HG03432 (cell line): ENCODE measurements at regions not wholly inside any gene's neighbourhood (a gene's known extent, or its start where the extent isn't known, plus 50 kb on each side); places are given as distances from the start of the nearest gene placed in this dataset.
"Not testable (repeated sequence)": the region's sequence is repeated elsewhere in the genome, so short reads cannot be mapped to it uniquely, and the experiment has no call there.

Experiments used
- ATAC-seq: cut with Tn5 transposase; IDR thresholded peaks from one replicate; pipeline ENCODE4 v1.9.1; 2021; ENCODE audit warnings: mild to moderate bottlenecking, moderate library complexity; ENCODE audit not compliant: unreplicated experiment

DNA sequence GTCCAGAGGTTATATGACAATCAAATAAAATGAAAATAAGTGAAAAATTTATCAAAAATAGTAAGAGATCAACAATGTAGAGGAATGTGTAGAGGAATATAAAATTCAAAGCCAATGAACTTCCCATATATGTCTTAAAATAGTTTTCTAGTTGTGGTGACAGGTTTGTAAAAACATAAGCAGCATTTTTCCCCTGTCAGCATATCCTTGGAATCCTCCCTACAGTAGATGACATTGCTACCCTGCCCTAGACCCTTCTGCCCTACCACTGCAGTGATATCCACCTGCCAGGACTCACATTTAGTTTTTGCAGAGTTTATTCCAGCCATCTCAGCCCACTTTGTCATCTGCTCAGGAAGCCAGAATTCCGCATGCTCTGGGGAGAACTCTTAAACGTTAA lies 842.0 kb downstream of the RPS29 start:
- no peak for ATAC-seq

DNA sequence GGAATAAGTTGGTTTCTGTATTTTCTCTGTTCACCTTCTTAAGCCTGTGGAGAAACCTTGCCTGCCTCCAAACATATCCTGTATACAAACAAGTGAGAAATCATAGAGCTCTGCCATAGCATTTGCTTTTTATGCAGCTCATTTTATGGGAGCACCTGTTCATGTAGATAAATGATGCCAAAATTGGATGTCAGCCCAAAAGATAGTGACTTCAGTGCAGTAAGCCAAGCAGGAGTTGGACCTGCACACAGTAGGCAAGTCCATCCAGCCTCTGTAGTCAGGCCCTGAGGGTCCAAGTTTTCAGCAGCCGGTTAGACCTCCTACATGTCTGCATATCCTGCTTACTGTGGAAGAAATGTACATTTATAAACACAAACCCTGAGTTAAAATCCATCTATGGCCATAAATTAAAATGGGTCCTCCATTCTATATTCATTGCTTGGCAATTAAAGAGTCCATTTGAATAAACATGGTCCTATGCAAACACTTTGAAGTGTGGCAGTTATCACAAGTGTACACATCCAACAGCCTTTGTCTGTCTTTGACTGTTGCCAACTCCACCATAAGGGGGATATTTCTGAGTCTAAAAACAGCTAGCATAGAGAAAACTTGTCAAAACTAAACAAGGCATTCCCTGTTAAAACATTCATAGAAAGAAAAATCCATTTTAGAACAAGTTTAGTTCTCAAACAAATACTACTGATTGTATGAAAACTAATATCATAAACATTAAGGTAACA lies 847.8 kb downstream of the RPS29 start:
- no peak for ATAC-seq

DNA sequence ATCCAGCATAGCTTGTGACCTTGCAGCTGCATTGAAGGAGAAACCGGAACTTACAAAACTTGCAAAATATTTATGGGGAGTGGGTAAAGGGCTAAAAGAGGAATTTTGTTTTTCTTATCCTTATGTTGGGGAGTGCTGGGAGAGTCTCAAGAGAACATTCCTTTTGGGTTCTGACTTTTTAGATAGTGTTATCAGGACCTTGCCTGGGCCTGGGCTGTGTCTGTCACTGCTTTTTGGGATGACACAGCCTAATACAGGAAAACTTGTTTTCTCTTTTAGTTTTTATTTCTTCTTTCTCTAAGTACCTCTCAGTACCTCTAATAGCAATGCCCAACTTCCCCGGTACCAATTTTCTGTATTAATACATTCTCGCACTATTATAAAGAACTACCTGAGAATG lies 850.6 kb downstream of the RPS29 start:
- no peak for ATAC-seq

DNA sequence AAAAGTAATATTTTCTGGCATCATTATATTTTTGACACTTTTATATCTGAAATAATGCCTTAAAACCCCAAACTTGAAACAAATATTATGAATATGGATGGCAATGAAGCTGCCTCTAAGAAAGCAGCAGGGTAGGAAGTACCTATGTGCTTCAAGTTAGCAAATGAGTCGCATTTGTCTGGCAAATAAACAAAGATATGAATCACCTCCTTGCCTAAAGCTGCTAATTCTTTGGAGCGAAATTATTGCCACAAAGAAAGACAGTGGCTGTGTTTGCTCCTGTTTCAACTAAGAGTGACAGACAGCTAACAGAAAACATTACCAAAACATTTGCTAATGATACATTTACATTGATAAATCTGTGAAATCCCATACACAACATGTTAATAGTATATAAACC lies 854.9 kb downstream of the RPS29 start:
- no peak for ATAC-seq

GRCh38 chr14:48726080-48726642 lies 860.0 kb downstream of the RPS29 start:
- ATAC-seq, result no peak

GRCh38 chr14:48725051-48725734 lies 861.0 kb downstream of the RPS29 start:
- ATAC-seq, result no peak

GRCh38 chr14:48723841-48724495 lies 862.2 kb downstream of the RPS29 start:
- no peak for ATAC-seq

DNA sequence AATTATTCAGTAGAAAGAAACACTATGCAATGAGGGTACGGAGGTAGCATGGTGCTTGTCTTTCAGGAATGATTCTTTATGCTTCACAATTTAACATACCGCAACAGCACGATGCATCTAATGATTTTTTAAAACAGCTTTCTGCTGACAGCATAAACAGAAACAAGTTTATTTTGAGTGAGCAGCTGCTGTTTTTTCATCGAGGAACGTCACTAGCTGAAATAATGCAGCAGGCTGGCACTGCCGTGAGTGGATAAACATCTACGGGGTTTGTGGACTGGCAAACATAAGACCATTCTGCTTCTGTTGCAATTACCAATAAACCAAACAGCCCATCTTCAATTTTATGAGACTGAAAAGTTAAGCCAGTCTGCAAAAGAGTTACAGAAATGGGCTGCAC lies 871.8 kb downstream of the RPS29 start:
- no peak for ATAC-seq

DNA sequence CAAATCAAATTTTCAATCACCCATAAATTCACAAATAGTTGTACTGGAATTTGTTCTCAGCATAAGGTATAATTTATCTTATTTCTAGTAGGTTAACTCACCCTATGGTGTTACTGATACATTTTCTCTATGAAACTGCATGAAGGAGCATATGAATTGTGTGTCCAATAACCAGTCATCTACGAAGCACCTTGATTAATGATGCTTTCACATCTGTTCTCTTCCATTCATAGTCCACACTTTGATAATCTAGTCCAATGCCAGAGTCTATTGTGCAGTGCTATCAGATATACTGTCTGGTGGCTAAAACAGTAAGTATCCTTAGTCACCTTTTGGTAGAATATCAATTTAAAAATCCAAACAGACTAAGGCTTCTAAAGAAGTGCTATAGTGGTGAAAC lies 876.0 kb downstream of the RPS29 start:
- ATAC-seq, result no peak

- ATAC-seq, result no peak
Measured at GRCh38 chr14:48709277-48709785, 876.8 kb downstream of the RPS29 start.

DNA sequence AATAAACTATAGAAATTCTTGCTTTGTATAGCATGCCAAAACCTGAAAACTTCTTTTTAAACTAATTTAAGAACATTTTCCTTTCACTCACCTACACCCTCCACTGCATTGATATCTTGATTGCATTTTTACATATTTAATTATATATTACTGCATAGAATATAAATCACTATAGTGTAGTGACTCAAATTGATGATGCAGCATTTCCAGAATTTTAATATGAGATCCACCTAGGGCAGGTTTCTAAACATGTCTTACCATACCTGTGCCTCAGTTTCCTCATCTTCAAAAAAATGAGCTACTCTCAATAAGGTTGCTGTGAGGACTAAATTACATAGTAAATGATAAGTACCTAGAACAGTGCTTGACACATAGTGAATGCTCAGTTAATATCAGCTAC lies 881.5 kb downstream of the RPS29 start:
- no peak for ATAC-seq

DNA sequence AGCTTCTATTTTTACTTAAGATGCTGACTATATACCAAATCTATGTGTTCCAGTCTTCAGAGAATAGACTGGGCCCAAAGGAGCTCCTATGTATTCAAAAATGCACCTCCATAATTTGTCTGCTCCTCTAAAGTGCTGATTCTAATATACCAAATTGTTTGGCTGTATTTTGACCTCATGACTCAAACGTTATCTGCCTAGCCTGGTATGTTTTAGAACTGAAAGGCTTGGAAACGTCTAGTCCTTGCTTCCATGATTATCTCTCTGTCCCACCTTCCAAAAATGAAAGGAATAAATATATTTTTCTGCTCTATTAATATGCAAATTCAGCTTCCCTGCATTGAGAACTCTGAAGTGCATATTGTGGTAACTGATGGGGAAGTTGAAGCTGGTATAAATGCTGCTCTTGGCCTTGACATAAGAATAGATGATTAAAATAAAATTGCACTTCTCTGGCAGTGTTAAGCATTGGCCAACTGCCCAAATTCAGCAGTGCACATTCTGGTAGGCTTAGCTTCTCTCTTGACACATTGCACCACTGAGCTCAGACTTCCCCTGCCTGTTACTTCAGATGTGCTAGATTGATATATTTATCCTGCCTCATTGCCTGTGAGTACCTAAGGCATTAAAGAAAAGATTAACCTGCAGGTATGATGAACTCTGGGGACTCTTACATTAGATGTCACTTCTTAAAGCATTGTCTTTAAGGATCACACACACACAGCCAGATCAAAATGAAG lies 882.3 kb downstream of the RPS29 start:
- ATAC-seq, result no peak

DNA sequence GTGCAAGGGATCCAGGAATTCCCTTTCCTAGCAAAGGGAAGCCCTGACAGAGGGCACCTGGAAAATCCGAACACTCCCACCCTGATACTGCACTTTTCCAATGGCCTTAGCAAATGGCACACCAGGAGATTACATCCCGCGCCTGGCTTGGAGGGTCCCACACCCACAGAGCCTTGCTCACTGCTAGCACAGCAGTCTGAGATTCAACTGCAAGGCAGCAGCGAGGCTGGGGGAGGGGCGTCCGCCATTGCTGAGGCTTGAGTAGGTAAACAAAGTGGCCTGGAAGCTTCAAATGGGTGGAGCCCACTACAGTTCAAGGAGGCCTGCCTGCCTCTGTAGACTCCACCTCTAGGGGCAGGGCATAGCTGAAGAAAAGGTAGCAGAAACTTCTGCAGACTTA lies 888.8 kb downstream of the RPS29 start:
- ATAC-seq, result not testable (repeated sequence)

- ATAC-seq, result no peak
Measured at GRCh38 chr14:48693793-48694192, 892.4 kb downstream of the RPS29 start.

DNA sequence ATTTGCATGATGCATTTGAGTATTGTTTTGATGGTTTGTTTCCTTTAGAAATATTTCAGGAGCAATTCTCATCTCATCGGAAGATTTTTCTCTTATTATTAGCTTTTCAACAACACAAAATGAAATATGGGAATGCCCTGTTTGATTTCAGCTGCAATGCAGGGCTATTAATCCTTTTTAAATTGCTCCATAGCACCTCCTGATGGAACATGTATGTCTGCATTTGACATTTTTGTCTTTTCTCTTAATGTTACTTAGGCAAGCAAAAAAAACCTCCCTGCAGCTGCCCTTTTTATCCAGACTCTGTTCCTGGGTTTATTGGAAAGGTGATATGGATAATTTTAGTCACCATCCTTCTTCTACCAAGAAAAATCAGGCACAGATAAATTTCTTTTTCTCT lies 895.8 kb downstream of the RPS29 start:
- ATAC-seq, result no peak

DNA sequence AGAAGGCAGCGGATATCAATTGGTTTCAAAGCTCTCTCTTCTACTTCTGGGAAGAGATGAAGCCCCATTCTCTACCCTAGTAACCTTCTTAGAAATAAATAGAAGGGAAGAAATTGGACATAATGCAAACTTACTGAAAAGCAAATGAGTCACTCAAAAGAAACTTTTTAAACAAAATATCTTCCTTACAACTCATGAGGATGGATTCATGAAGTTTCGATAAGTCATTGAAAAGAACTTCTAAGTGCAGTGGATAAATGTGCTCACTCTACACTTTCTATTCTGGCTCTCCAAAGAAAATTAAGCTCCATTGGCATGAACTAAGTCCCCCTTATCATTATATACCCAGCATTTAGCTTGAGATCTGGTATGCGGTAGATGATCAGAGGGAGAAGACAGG lies 899.5 kb downstream of the RPS29 start:
- ATAC-seq, result no peak

DNA sequence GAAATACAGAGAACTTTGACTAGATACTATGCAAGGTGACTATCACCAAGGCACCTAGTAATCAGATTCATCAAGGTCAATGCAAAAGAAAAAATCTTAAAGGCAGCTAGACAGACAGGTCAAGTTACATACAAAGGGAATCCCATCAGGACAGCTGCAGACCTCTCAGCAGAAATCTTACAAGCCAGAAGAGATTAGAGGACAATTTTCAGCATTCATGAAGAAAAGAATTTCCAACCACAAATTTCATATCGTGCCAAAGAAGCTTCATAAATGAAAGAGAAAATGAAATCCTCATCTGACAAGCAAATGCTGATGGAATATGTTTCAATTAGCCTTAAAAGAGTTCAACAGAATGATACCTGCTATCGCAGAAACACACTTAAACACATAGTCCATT lies 913.7 kb downstream of the RPS29 start:
- ATAC-seq, result no peak

DNA sequence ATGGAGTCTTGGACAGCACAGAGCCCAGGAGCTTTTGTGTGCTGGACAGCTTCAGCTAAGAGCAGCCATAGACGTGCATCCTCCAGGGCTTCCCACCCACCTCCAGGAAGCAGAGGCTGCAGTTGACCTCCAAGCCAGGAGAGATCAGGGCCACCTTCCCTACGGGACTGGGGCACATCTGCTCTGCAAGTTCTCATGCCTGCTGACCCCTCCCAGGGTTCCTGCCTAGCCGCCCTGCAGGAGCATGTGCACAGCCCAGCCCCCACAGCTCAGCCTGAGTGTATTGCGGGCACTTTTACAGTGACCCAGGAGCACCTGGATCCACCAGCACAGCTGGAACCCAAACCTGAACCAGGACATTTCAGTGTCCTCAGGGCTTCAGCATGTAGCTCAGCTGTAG lies 915.2 kb downstream of the RPS29 start:
- no peak for ATAC-seq

DNA sequence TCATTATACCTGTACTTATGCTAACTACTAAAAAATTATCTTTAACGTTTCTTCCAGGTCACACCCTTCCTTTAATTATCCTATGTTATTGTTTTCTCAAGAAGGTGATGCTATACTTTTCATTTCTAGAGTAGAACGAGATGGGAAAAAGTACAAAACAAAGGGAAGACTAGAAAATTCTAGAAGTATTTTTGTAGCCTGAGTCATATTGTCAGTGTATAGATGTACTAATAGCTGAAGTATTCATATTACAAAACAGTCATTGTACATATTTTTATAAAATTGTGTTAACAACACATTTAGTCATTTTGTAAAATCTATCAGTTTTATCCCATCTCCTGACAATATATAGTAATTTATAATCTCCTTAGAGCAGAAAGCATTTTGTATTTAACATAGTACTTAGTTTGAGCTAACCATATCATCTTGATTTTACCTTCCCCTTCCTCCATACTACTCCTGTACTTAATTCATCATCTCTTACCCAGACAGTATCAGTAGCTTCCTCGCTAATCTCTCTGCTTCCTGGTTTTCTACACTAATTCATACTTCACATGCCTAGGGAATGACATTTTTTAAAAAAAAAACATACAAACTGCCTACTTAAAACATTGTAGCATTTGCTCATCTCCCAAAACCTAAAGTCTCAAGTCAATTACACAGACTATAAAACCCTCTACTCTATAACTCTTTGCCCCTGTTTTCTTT lies 920.9 kb downstream of the RPS29 start:
- ATAC-seq, result no peak

- no peak for ATAC-seq
Measured at GRCh38 chr14:48643241-48643640, 942.9 kb downstream of the RPS29 start.
